SK-N-SH (cell line): ENCODE measurements at regions not wholly inside any gene's neighbourhood (a gene's known extent, or its start where the extent isn't known, plus 50 kb on each side); places are given as distances from the start of the nearest gene placed in this dataset.

ENCODE experiments used
- CTCF ChIA-PET: fragments of 300-600, 350-600 bp; formaldehyde crosslinking; extraction: SDS; loops from one replicate; lab custom pipeline; 2021; lab: Yijun Ruan, JAX
- POLR2A ChIA-PET: fragments of 350-600 bp; sonication (Branson Sonifier 250); formaldehyde crosslinking; extraction: SDS; loops from one replicate; lab custom pipeline; 2020; ENCODE audit warnings: antibody characterized with exemption, inconsistent platforms; lab: Yijun Ruan, JAX
- DNase-seq: peaks from one replicate; pipeline ENCODE4 v3.0.0; 2012
- H2AFZ ChIP-seq: fragments of 200-600 bp; sonication (generic); 2 replicates; pipeline ENCODE4 v1.8.1; 2016; ENCODE audit warnings: antibody characterized with exemption, mild to moderate bottlenecking, low read depth
- H3F3A ChIP-seq: fragments of 200-600 bp; sonication (generic); replicated peaks from 2 replicates; pipeline ENCODE3; 2016; ENCODE audit warnings: antibody characterized with exemption, mild to moderate bottlenecking; ENCODE audit not compliant: insufficient read depth
- H3K27ac ChIP-seq, 2 experiments: fragments of 200-500 bp in 1 of 2; fragments of 200-600 bp in 1 of 2; sonication (Bioruptor generic) in 1 of 2; sonication (generic), shearing (Covaris generic) in 1 of 2; 2 replicates each; pipeline versions ENCODE4 v1.5.1 to v1.6.1; 2014 to 2016; ENCODE audit warnings: low read depth in 2 of 2, inconsistent platforms in 1 of 2, low read length in 1 of 2, mild to moderate bottlenecking in 1 of 2, mixed read lengths in 1 of 2
- H3K27me3 ChIP-seq: fragments of 200-600 bp; sonication (generic), shearing (Covaris generic); 2 replicates; pipeline ENCODE4 v1.6.1; 2016; ENCODE audit warnings: mixed run types; ENCODE audit not compliant: insufficient read depth
- H3K36me3 ChIP-seq, 2 experiments: fragments of 200-500 bp in 1 of 2; fragments of 200-600 bp in 1 of 2; sonication (Bioruptor generic) in 1 of 2; sonication (generic) in 1 of 2; replicated peaks in 1 of 2; 2 replicates each; pipeline versions ENCODE3 to v1.5.1; 2014 to 2016; ENCODE audit warnings: low read length in 1 of 2, mild to moderate bottlenecking in 1 of 2; ENCODE audit not compliant: insufficient read depth in 2 of 2, control insufficient read depth in 1 of 2
- H3K4me1 ChIP-seq, 2 experiments: fragments of 200-500 bp in 1 of 2; fragments of 200-600 bp in 1 of 2; sonication (Bioruptor generic) in 1 of 2; sonication (generic), shearing (Covaris generic) in 1 of 2; 2 replicates each; pipeline versions ENCODE4 v1.5.1 to v1.6.1; 2014 to 2016; ENCODE audit warnings: low read depth in 1 of 2, low read length in 1 of 2, mixed run types in 1 of 2; ENCODE audit not compliant: insufficient read depth in 2 of 2, control insufficient read depth in 1 of 2
- H3K4me2 ChIP-seq: fragments of 200-600 bp; sonication (generic), shearing (Covaris generic); 2 replicates; pipeline ENCODE4 v1.6.1; 2017; ENCODE audit warnings: mixed run types
- H3K4me3 ChIP-seq, 2 experiments: fragments of 200-500 bp in 1 of 2; fragments of 200-600 bp in 1 of 2; sonication (Bioruptor generic) in 1 of 2; sonication (generic), shearing (Covaris generic) in 1 of 2; 2 replicates each; pipeline versions ENCODE4 v1.5.1 to v1.8.1; 2014 to 2016; ENCODE audit warnings: low read depth in 2 of 2, inconsistent platforms in 1 of 2, low read length in 1 of 2, mild to moderate bottlenecking in 1 of 2, mixed read lengths in 1 of 2, moderate library complexity in 1 of 2
- H3K79me2 ChIP-seq: fragments of 200-600 bp; sonication (generic); 2 replicates; pipeline ENCODE4 v1.8.1; 2017; ENCODE audit warnings: mild to moderate bottlenecking; ENCODE audit not compliant: insufficient read depth
- H3K9ac ChIP-seq: fragments of 200-600 bp; sonication (generic); 2 replicates; pipeline ENCODE4 v1.6.1; 2017; ENCODE audit warnings: mixed run types
- H3K9me2 ChIP-seq: fragments of 200-600 bp; sonication (generic); 2 replicates; pipeline ENCODE4 v1.6.1; 2017; ENCODE audit warnings: mixed run types
- H3K9me3 ChIP-seq: fragments of 200-600 bp; sonication (generic); 2 replicates; pipeline ENCODE4 v1.6.1; 2017; ENCODE audit warnings: mixed run types, mild to moderate bottlenecking, moderate library complexity
- H4K20me1 ChIP-seq: fragments of 200-600 bp; sonication (generic); 2 replicates; pipeline ENCODE4 v1.6.1; 2017; ENCODE audit warnings: mild to moderate bottlenecking, mixed run types; ENCODE audit not compliant: insufficient read depth
- CHD2 ChIP-seq: fragments of 150-350 bp; IDR thresholded peaks from 2 replicates; pipeline ENCODE4 v1.6.1; 2018; ENCODE audit warnings: low read length; ENCODE audit not compliant: partially characterized antibody
- FOSL2 ChIP-seq: IDR thresholded peaks from 2 replicates; pipeline ENCODE4 v1.4.0; 2012; ENCODE audit warnings: low read depth, mild to moderate bottlenecking, moderate library complexity, borderline replicate concordance
- GABPA ChIP-seq: IDR thresholded peaks from 2 replicates; pipeline ENCODE4 v1.4.0; 2012; ENCODE audit warnings: low read depth, mild to moderate bottlenecking
- POLR2AphosphoS5 ChIP-seq: IDR thresholded peaks from 2 replicates; pipeline ENCODE4 v1.6.1; 2012; ENCODE audit warnings: low read depth, low read length
- RAD21 ChIP-seq: IDR thresholded peaks from 2 replicates; pipeline ENCODE4 v1.6.1; 2012; ENCODE audit warnings: mild to moderate bottlenecking, low read length
- RXRA ChIP-seq: IDR thresholded peaks from 2 replicates; pipeline ENCODE4 v1.4.0; 2012; ENCODE audit warnings: low read depth, mild to moderate bottlenecking, borderline replicate concordance
- SMC3 ChIP-seq: IDR thresholded peaks from 2 replicates; pipeline ENCODE4 v1.6.1; 2012; ENCODE audit warnings: low read depth, low read length, improper control_type of control experiment
- TCF12 ChIP-seq: IDR thresholded peaks from 2 replicates; pipeline ENCODE4 v1.4.0; 2012
- TEAD4 ChIP-seq: IDR thresholded peaks from 2 replicates; pipeline ENCODE4 v1.4.0; 2012; ENCODE audit warnings: mild to moderate bottlenecking, borderline replicate concordance; ENCODE audit not compliant: insufficient read depth
- WGBS: methylation state at CpG from one replicate; pipeline ENCODE4 v1.1.6; 2017; ENCODE audit warnings: low lambda C conversion rate; 5-methylcytosine and 5-hydroxymethylcytosine counted together
- TF ChIP-seq, protein P1 (sequence below): fragments of 200-600 bp; sonication (generic); IDR thresholded peaks from 2 replicates; pipeline ENCODE4 v1.6.1; 2017; ENCODE audit warnings: antibody characterized with exemption, mild to moderate bottlenecking, moderate library complexity
- TF ChIP-seq, protein P2 (sequence below): IDR thresholded peaks from 2 replicates; pipeline ENCODE4 v1.4.0; 2012; ENCODE audit warnings: low read depth, borderline replicate concordance
- TF ChIP-seq, protein P3 (sequence below): fragments of 150-350 bp; IDR thresholded peaks from 2 replicates; pipeline ENCODE4 v1.6.1; 2017; ENCODE audit warnings: antibody characterized with exemption, low read length, low read depth, borderline replicate concordance
- TF ChIP-seq, protein P4 (sequence below): IDR thresholded peaks from 2 replicates; pipeline ENCODE4 v1.4.0; 2012; ENCODE audit warnings: low read depth
- TF ChIP-seq, protein P5 (sequence below): IDR thresholded peaks from 2 replicates; pipeline ENCODE4; 2012

DNA sequence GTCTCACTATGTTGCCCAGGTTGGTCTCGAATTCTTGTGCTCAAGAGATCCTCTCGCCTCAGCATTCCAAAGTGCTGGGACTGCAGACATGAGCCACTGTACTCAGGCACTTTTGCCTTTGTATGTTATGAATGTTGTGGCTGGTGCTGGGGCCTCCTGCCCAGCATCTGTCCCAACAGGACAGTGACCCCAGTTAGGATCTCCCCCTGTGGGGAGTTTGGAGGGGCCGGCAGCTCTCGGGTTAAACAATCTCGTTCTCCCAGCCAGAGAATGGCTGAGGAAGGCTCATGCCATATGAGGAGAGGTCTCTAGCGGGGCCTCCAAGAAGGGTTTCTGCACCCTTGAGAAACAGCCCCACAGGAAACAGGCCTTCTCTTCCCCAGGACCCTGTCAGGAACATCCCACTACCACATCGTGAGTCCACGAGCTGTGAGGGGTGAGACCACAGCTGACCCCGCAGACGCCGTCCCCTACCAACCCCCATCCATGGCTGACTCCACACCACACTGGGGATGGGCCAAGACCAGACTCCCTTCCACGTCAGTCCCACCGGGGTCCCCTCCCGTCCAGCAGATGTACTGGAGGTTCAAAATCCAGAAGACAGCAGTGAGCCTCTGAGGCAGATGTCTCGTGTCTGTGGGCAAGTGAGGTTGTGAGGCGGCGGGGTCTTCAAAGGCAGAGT is 54.1 kb downstream of the SHANK2 start:
- H3K36me3 ChIP-seq, result no peaks in the 10 kb centered on the region
- no peaks in the 10 kb centered on the region for H3K27me3 ChIP-seq
- no peaks in the 10 kb centered on the region for H4K20me1 ChIP-seq
- no peak for DNase-seq
- POLR2A ChIA-PET, result no interaction called here
- H3K4me1 ChIP-seq, result no peaks in the 10 kb centered on the region
- H3K4me2 ChIP-seq, result no peak overlapping the region
- no peak overlapping the region for H3K27ac ChIP-seq
- H3K9me2 ChIP-seq, result no peaks in the 10 kb centered on the region
- no peaks in the 10 kb centered on the region for H3K9me3 ChIP-seq
- H2AFZ ChIP-seq, result no peak overlapping the region
- 54% methylated on average over 9 of the region's 17 CpGs for WGBS
- H3K9ac ChIP-seq, result no peak overlapping the region
- no peaks in the 10 kb centered on the region for H3F3A ChIP-seq
- H3K79me2 ChIP-seq, result no peaks in the 10 kb centered on the region
- CTCF ChIA-PET, result interaction anchor here (0.7 kb wide), 1 partner anchor 111 kb away, joined by 3 read pairs; no protein-coding TSS in a partner anchor
- no peak overlapping the region for H3K4me3 ChIP-seq
- TF ChIP-seq POLR2AphosphoS5 (no peak), RAD21 (no peak), GABPA (no peak), RXRA (no peak), FOSL2 (no peak), CHD2 (no peak), SMC3 (no peak), TEAD4 (no peak), TCF12 (no peak)
- TF ChIP-seq, protein P1, sequence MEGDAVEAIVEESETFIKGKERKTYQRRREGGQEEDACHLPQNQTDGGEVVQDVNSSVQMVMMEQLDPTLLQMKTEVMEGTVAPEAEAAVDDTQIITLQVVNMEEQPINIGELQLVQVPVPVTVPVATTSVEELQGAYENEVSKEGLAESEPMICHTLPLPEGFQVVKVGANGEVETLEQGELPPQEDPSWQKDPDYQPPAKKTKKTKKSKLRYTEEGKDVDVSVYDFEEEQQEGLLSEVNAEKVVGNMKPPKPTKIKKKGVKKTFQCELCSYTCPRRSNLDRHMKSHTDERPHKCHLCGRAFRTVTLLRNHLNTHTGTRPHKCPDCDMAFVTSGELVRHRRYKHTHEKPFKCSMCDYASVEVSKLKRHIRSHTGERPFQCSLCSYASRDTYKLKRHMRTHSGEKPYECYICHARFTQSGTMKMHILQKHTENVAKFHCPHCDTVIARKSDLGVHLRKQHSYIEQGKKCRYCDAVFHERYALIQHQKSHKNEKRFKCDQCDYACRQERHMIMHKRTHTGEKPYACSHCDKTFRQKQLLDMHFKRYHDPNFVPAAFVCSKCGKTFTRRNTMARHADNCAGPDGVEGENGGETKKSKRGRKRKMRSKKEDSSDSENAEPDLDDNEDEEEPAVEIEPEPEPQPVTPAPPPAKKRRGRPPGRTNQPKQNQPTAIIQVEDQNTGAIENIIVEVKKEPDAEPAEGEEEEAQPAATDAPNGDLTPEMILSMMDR, result no peak
- TF ChIP-seq, protein P2, sequence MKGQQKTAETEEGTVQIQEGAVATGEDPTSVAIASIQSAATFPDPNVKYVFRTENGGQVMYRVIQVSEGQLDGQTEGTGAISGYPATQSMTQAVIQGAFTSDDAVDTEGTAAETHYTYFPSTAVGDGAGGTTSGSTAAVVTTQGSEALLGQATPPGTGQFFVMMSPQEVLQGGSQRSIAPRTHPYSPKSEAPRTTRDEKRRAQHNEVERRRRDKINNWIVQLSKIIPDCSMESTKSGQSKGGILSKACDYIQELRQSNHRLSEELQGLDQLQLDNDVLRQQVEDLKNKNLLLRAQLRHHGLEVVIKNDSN, result no peak
- TF ChIP-seq, protein P3, sequence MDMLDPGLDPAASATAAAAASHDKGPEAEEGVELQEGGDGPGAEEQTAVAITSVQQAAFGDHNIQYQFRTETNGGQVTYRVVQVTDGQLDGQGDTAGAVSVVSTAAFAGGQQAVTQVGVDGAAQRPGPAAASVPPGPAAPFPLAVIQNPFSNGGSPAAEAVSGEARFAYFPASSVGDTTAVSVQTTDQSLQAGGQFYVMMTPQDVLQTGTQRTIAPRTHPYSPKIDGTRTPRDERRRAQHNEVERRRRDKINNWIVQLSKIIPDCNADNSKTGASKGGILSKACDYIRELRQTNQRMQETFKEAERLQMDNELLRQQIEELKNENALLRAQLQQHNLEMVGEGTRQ, result no peak
- TF ChIP-seq, protein P4, sequence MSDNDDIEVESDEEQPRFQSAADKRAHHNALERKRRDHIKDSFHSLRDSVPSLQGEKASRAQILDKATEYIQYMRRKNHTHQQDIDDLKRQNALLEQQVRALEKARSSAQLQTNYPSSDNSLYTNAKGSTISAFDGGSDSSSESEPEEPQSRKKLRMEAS, result no peak
- TF ChIP-seq, protein P5, sequence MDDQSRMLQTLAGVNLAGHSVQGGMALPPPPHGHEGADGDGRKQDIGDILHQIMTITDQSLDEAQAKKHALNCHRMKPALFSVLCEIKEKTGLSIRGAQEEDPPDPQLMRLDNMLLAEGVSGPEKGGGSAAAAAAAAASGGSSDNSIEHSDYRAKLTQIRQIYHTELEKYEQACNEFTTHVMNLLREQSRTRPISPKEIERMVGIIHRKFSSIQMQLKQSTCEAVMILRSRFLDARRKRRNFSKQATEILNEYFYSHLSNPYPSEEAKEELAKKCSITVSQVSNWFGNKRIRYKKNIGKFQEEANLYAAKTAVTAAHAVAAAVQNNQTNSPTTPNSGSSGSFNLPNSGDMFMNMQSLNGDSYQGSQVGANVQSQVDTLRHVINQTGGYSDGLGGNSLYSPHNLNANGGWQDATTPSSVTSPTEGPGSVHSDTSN, result no peak
